GM12891 (cell line): ENCODE measurements at regions not wholly inside any gene's neighbourhood (a gene's known extent, or its start where the extent isn't known, plus 50 kb on each side); places are given as distances from the start of the nearest gene placed in this dataset.
A peak's percentile ranks its signal among the peaks of the same experiment; 100 is the strongest.
"Not testable (repeated sequence)": the region's sequence is repeated elsewhere in the genome, so short reads cannot be mapped to it uniquely, and the experiment has no call there.

ENCODE experiments used
- DNase-seq: peaks from one replicate; pipeline ENCODE4 v3.0.0; 2011; ENCODE audit warnings: low spot score; ENCODE audit not compliant: insufficient read length
- FAIRE-seq: peaks from 2 replicates; lab custom pipeline; 2011; peaks lifted over from hg19 to GRCh38; lab: Jason Lieb, UNC
- PAX5 ChIP-seq: IDR thresholded peaks from 2 replicates; pipeline ENCODE4 v1.6.1; 2011; ENCODE audit warnings: low read length, moderate library complexity, mild to moderate bottlenecking; ENCODE audit not compliant: insufficient read depth, severe bottlenecking
- POLR2A ChIP-seq: IDR thresholded peaks from 2 replicates; pipeline ENCODE4 v1.6.1; 2011; ENCODE audit warnings: low read depth, low read length, control low read depth
- POLR2AphosphoS5 ChIP-seq: IDR thresholded peaks from 2 replicates; pipeline ENCODE4 v1.6.1; 2011; ENCODE audit warnings: low read depth, low read length, control low read depth
- POU2F2 ChIP-seq: IDR thresholded peaks from 2 replicates; pipeline ENCODE4 v1.6.1; 2011; ENCODE audit warnings: low read depth, mild to moderate bottlenecking, control low read depth, low read length, moderate library complexity
- SPI1 ChIP-seq: IDR thresholded peaks from 2 replicates; pipeline ENCODE4 v1.6.1; 2011; ENCODE audit warnings: low read depth, low read length, control low read depth
- TAF1 ChIP-seq: IDR thresholded peaks from 2 replicates; pipeline ENCODE4 v1.6.1; 2011; ENCODE audit warnings: low read depth, low read length, control low read depth

DNA sequence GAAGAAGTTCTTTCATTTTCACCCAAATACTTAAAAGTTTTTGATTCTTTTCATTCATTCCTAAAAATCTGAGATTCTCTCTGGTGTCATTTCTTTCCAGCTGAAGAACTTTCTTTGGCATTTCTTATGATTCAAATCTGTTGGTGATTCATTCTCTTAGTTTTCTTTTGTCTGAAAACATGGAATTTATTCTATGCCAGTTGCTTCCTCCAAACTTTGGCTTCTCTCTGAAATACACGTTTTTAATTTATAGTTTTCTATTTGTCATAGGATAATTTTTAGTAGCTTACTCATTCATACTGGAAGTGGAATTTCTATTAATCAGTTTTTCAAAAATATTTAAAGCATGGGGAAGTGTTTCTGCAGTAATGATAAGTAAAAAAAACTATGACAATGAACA, 1012.0 kb downstream of the RPA4 start:
- TF ChIP-seq POLR2A (no peak), POU2F2 (no peak), TAF1 (no peak), PAX5 (no peak), POLR2AphosphoS5 (no peak), SPI1 (no peak)
- no peak for DNase-seq
- no peak for FAIRE-seq

GRCh38 chrX:97897998-97898397, 1014.3 kb downstream of the RPA4 start:
- no peak for FAIRE-seq
- TF ChIP-seq TAF1, result no peak
- TF ChIP-seq PAX5, result no peak
- no peak for TF ChIP-seq POU2F2
- TF ChIP-seq POLR2AphosphoS5, result no peak
- no peak for TF ChIP-seq POLR2A
- TF ChIP-seq SPI1, result no peak
- no peak for DNase-seq

GRCh38 chrX:97898798-97899197, 1015.1 kb downstream of the RPA4 start:
- DNase-seq (no peak), FAIRE-seq (no peak)
- no peak for TF ChIP-seq POU2F2
- no peak for TF ChIP-seq TAF1
- TF ChIP-seq PAX5, result no peak
- no peak for TF ChIP-seq SPI1

DNA sequence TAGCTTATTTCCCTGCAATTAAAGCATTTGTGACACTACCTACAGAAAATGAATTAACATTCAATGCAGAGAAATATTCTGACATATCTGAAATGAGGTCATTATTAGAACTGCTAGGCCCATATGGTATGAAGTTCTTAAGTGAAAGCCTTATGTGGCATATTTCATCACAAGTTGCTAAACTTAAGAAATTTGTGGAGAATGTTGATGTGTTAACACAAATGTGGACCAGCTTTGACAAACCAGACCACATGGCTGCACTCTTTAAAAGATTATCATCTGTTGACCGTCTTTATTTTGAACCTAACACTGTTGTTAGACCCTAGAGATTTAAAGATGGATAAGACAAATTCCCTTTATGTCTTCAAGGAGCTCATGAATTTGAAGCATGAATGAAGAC, 1024.1 kb downstream of the RPA4 start:
- FAIRE-seq (no peak), DNase-seq (no peak)

GRCh38 chrX:97909245-97909644, 1025.5 kb downstream of the RPA4 start:
- DNase-seq (no peak), FAIRE-seq (no peak)
- peak; percentile 97 for TF ChIP-seq SPI1
- TF ChIP-seq TAF1, result no peak
- TF ChIP-seq POU2F2, result no peak
- no peak for TF ChIP-seq POLR2AphosphoS5
- TF ChIP-seq POLR2A, result no peak
- TF ChIP-seq PAX5, result no peak

More for the DNA sequence above, 1024.1 kb downstream of the RPA4 start:
- TF ChIP-seq TAF1 (no peak), POLR2A (no peak), POU2F2 (no peak), SPI1 (no peak), PAX5 (no peak), POLR2AphosphoS5 (no peak)

DNA sequence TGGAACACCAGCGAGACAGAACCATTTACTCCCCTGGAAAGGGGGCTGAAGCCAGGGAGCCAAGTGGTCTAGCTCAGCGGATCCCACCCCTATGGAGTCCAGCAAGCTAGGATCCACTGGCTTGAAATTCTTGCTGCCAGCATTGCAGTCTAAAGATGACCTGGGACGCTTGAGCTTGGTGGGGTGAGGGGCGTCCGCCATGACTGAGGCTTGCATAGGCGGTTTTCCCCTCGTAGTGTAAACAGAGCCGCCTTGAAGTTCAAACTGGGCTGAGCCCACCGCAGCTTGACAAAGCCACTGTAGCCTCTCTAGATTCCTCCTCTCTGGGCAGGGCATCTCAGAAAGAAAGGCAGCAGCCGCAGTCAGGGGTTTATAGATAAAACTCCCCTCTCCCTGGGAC, 1031.7 kb downstream of the RPA4 start:
- not testable (repeated sequence) for FAIRE-seq, DNase-seq

DNA sequence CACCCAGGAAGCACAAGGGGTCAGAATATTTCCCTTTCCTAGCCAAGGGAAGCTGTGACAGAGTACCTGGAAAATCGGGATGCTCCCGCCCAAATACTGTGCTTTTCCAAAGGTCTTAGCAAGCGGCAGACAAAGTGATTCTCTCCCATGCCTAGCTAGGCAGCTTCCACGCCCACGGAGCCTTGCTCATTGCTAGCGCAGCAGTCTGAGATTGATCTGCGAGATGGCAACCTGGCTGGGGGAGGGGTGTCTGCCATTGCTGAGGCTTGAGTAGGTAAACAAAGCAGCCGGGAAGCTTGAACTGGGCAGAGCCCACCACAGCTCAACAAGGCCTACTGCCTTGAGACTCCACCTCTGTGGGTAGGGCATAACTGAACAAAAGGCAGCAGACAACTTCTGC, 1037.5 kb downstream of the RPA4 start:
- FAIRE-seq, DNase-seq: not testable (repeated sequence)

- DNase-seq (no peak), FAIRE-seq (no peak)
- no peak for TF ChIP-seq POLR2A
- no peak for TF ChIP-seq POLR2AphosphoS5
- TF ChIP-seq SPI1, result no peak
- no peak for TF ChIP-seq PAX5
- no peak for TF ChIP-seq POU2F2
- no peak for TF ChIP-seq TAF1
Observed at GRCh38 chrX:97931586-97931985, 1047.9 kb downstream of the RPA4 start.

GRCh38 chrX:97936296-97936695, 1052.6 kb downstream of the RPA4 start:
- FAIRE-seq, result no peak
- no peak for DNase-seq
- TF ChIP-seq SPI1 (no peak), POLR2A (no peak), PAX5 (no peak), POU2F2 (no peak), TAF1 (no peak)

DNA sequence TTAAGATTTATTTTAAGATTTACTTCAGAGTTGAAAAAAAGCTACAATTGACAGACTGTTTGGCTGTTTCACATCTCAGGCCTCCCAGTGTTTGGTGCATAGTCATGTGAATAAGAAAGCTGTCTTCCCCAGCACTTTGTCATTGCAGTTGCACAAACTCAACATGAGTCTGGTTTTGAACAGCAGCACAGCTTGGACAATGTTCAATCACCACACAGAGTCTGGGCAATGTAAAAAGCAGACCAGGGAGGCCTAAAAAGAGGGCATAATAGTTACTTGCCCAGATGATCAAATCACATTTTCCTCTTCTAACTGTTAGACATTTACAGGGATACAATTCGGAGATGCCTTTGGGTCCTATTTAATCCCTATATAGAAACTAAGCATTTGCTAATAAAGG, 1055.0 kb downstream of the RPA4 start:
- DNase-seq (no peak), FAIRE-seq (no peak)
- TF ChIP-seq POLR2AphosphoS5 (no peak), POLR2A (no peak), SPI1 (no peak), POU2F2 (no peak), TAF1 (no peak), PAX5 (no peak)

DNA sequence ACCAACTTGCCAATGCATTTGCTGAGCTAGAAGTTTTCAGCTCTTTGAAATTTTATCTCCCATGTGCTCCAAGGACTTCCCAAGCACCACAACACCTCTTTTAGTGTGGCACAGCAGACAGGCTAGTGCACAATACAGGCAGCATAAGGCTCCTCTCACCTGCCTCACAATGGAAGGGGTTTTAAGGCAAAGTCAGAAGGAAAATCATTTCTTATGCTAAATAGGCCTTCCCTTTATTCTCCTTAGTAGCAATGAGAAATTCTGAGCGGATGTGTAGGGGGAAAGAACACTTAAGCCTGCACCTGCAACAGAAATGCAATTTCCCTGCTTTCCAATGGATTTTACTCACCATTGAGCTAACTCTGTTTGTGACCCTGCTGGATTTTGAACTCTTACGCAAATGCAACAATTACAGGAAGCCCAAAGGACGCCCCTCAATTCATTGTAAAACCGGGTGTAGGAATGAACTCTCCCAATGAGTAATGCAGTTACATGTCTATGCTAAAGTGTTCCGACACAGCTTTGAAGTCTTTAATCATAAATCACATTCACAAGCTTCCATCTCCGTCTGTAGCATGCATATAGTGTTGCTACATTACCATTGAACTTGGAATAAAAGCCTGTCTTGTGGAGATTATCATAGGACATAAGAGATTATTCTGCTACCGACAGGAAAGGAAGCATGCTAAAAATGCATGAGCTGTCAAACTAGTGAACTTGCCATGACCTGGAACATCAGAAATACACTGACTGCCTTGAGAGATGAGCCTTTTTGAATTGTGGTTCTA, 1084.9 kb downstream of the RPA4 start:
- TF ChIP-seq POLR2A (no peak), POU2F2 (no peak), PAX5 (no peak)
- FAIRE-seq (no peak), DNase-seq (no peak)
